Cerebellar cortex (tissue), 1 donor: ENCODE measurements at regions not wholly inside any gene's neighbourhood (a gene's known extent, or its start where the extent isn't known, plus 50 kb on each side); places are given as distances from the start of the nearest gene placed in this dataset.

Source experiments
- DNase-seq: peaks from one replicate; pipeline ENCODE4 v3.0.0-alpha.2; 2015; ENCODE audit warnings: low spot score

DNA sequence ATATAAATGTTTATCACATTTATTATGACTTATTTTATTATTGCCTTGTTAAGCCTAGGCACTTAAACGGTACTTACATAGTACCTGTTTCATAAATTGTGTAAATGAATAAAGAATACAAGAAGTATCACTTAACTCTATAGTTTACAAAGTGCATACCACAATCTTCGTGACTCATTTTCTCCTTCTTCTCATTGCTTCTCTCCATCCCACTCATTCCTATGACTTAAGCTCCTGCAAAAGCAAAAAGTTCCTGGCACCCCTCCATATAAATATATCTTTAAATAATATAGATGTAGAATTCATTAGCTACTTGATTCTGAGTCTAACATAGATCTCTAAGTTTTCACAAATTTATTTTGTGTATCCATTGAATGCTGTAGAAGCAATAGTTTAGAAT lies 1382.0 kb upstream of the CELF2 start:
- DNase-seq, result no peak

- no peak for DNase-seq
Observed at GRCh38 chr10:9636216-9636615, 1381.5 kb upstream of the CELF2 start.

DNA sequence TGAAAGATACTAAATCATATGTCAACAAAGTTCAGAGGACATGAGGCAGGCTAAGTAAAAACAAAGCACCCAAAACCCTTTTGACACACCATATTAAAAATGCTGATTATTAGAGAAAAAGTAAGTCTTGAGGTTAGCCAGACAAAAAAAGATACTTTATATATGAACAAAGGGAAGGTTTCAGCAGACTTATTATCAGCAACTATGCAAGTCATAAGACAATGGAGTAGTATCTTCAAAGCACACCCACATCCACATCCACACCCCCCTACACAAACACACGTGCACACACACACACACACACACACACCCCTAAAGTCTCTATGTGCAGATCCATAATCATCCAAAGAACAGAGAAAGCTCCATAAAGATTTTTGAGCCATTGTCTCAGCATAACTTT lies 1373.9 kb upstream of the CELF2 start:
- no peak for DNase-seq

DNA sequence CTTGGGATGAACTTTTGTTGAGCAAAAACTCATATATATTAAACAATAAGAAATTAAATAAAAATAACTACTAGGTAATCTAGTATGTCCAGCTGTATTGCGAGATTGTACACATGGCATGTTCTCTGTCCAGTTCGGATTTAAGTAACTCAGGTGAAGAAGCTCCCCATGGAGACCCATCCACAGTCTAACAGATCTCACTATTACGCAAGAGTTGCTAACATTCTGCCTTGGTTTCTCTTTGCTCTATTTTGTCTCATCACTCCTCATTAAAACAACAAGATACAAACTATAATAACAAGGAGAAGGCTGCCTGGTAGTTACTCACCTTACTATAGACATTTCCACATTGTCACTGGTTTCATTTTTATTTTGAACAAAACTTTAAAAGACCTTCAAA lies 1372.3 kb upstream of the CELF2 start:
- DNase-seq, result no peak

GRCh38 chr10:9645928-9646600 lies 1371.6 kb upstream of the CELF2 start:
- DNase-seq, result no peak

- DNase-seq, result no peak
Observed at GRCh38 chr10:9654261-9654660, 1363.4 kb upstream of the CELF2 start.

- DNase-seq, result no peak
Observed at GRCh38 chr10:9656386-9656785, 1361.3 kb upstream of the CELF2 start.

- no peak for DNase-seq
Observed at GRCh38 chr10:9656996-9657395, 1360.7 kb upstream of the CELF2 start.

- no peak for DNase-seq
Observed at GRCh38 chr10:9657530-9657929, 1360.1 kb upstream of the CELF2 start.

DNA sequence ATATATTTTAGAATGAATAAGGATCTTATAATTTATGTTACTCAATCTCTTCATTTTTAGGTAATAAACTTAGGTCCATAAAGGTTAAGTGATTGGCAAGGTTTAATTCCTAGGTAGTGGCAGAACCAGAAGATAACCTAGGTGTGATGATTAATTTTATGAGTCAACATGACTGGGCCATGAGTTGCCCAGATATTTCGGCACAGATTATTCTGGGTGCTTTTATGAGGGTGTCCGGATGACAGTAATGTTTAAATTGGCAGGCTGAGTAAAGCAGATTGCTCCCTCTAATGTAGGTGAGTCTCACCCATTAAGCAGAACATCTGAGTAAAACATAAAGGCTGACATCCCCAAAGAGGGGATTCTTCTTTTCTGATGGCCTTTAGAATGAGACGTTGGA lies 1349.3 kb upstream of the CELF2 start:
- no peak for DNase-seq

DNA sequence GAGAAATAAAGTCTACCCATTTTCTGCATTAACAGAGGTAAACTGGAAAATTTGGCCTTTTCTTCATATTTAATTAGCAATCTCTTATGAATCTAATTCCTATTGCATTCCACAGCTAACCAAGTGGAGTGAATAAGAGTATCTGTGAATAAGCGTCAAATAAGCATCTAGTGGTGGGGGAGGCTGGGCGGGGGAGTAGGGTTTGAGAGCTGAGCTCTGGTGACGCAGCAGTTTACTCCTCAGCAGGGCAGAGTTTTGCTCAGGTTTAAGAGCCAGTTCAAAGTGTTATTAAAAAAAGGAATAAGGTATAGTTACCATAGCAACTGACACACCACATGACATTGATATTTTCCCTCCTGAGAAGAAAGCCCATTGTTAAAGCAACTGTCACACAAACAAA lies 1346.8 kb upstream of the CELF2 start:
- no peak for DNase-seq

- DNase-seq, result no peak
Observed at GRCh38 chr10:9681655-9682054, 1336.0 kb upstream of the CELF2 start.

DNA sequence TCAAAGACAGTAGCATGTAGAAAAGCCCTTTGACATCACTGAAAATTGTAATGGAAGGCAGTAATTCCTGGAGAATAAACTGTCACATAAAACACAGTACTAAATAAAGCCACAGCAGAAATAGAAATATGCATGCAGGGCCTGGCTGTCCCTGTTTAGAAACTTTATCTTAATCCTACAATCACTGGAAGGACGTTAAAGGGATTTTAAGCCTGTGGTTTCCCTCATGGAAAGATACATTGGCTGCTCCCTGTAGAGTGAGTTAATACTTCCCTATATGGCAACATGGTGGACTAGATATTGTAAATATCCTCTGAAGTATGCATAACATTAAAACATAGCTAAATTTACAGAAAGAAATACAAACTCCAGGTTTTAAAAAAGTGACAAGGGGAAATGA lies 1334.9 kb upstream of the CELF2 start:
- no peak for DNase-seq

GRCh38 chr10:9684186-9684585 lies 1333.5 kb upstream of the CELF2 start:
- no peak for DNase-seq

DNA sequence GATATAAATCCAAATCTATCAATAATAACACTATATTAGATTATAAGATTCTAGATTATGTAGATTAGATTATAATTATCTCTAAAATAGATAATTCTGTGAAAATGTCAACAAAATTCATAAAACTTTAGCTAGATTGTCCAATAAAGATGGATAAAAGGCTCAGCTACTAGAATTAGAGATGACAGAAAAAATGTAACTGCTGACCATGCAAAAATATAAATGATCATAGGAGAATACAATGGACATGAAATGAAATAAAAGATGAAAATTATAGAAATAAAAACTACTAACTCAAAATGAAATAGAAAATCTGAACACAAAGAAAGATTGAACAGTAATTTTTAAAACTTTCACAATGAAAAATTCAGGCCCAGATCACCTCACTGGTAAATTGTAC lies 1332.1 kb upstream of the CELF2 start:
- no peak for DNase-seq

GRCh38 chr10:9688711-9689110 lies 1329.0 kb upstream of the CELF2 start:
- no peak for DNase-seq

- DNase-seq, result no peak
Observed at GRCh38 chr10:9707216-9707615, 1310.5 kb upstream of the CELF2 start.

DNA sequence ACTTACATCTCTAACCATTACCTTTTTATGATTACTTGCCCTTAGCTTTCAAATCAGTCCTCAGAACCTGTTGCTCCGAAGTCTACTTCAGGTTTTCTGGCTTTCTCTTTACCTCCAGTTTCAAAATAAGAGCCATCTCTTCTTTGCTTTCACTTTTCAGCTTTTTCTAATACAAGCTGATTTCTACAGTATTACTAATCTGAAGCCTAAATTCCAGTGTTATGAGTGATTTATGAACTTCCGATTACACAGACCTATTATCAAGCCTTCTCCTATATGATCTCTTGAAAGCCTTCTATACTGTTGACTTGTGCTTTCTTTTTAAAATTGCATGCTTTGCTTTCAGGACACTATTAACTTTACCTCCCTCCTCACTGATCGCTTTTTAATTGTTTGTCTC lies 1307.8 kb upstream of the CELF2 start:
- no peak for DNase-seq

DNA sequence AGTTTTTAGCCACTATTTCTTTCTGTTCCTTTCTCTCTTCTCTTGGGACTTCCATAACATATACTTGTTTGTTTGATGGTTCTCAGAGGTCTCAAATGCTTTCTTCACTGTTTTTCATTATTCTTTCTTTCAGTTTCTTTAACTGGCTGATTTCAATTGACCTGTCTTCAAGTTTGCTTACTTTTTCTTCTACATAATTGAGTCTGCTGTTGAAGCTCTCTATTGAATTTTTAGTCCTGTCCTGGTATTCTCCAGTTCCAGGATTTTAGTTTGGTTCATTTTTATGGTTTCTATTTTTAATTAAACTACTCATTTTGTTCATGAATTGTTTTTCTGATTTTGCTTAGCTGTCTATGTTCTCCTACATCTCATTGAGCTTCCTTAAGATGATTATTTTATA lies 1305.3 kb upstream of the CELF2 start:
- no peak for DNase-seq

- no peak for DNase-seq
Observed at GRCh38 chr10:9719246-9719645, 1298.4 kb upstream of the CELF2 start.

- DNase-seq, result no peak
Observed at GRCh38 chr10:9733766-9734165, 1283.9 kb upstream of the CELF2 start.

- no peak for DNase-seq
Observed at GRCh38 chr10:9734218-9734617, 1283.5 kb upstream of the CELF2 start.

DNA sequence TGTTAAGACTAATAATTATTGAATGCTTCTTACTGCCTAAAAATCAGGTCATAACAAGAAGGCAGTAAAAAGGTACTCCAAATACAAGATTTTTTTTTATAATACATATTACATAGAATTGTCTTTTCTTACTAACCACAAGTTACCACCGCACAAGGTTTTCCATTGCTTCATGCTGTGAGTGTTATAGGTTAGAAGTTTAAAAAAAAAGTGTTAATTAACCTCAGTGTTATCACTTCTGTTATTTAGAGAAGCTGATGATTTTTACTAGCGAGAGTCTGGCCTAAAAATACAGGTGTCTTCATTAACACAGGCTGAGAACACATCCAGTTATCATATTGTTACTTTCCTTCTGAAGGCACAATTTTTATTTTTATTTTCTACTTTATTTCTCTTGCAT lies 1281.9 kb upstream of the CELF2 start:
- DNase-seq, result no peak

DNA sequence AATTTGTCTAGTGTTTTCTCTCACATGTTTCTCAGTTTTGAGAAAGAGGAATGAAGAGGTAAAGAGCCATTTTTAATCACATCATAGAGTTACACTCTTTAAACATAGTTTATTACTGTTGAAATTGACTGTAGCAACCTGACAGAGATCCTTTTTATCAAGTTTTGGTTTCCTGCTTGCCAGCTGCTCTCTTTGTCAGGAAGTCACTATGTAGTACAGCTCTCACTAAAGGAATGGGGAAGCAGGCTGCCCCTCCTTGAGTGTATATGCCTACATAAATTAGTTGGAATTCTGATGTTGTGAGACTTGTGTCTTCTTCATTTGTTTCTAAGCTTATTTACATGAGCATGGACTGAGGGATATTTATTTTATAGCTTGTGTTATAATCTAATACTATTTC lies 1274.0 kb upstream of the CELF2 start:
- DNase-seq, result no peak

DNA sequence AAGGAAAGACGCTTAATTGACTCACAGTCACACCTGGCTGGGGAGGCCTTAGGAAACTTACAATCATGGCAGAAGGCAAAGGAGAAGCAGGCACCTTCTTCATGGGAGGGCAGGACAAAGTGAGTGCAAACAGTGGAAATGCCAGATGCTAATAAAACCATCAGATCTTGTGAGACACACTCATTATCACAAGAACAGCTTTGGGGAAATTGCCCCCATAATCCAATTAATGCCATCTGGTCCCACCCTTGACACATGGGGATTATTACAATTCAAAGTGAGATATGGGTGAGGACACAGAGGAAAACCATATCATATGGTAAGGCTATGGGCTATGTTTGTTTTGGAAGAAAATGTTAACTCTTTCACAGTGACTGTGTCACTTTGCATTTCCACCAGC lies 1272.5 kb upstream of the CELF2 start:
- DNase-seq, result no peak
